HG03378 (cell line): ENCODE measurements at regions not wholly inside any gene's neighbourhood (a gene's known extent, or its start where the extent isn't known, plus 50 kb on each side); places are given as distances from the start of the nearest gene placed in this dataset.

Experiments
- ATAC-seq: cut with Tn5 transposase; IDR thresholded peaks from one replicate; pipeline ENCODE4 v1.9.1; 2021; ENCODE audit warnings: mild to moderate bottlenecking, moderate library complexity; ENCODE audit not compliant: unreplicated experiment

DNA sequence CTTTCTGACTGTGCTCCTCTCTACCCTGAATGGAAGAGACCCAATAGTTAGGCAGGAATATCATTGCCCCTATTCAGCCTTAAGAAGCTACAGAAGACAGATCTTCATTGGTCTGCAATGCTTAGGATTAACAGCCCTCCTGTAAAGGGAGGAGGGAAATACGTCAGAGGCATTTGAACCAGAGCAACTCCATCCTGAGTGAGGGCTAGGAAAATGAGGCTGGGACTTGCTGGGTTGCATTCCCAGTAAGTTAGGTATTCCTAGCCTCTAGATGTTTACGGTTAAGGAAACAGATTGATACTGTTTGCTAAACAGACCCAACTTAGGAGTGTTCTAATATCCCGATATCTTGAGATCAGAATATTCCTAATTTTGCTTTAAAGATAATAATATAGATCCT is 63.5 kb downstream of the PCDH18 start:
- ATAC-seq: no peak

- ATAC-seq: no peak
Observed at GRCh38 chr4:137467537-137467936, 64.8 kb downstream of the PCDH18 start.

DNA sequence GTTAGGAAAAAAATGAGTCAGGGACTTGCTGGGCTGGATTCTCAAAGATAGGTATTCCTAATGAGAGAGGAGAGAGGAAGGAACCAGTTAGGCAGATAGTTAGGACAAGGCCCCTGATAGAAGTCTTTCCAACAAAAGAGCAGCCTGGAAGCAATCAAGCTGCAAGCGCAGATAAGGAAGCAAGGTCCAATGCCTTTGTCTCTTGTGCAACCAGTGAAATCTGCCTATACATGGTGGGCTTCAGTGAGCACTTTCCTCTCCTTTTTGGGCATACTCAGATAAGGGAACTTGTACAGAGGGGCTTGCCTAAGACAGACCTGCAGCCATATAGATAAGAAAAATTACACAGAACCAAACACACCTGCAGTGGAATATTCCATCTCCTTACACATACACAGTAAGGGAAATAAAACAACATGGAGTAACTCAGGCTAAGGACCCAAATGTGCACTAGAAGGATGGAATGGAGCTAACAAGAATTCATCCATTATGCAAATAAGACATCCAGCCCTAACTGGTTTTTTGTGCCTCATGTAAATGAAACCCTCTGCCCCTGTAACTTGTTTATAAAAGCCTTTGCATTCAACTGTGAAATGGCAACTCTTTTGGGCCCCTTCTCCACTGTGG is 68.8 kb downstream of the PCDH18 start:
- no peak for ATAC-seq

DNA sequence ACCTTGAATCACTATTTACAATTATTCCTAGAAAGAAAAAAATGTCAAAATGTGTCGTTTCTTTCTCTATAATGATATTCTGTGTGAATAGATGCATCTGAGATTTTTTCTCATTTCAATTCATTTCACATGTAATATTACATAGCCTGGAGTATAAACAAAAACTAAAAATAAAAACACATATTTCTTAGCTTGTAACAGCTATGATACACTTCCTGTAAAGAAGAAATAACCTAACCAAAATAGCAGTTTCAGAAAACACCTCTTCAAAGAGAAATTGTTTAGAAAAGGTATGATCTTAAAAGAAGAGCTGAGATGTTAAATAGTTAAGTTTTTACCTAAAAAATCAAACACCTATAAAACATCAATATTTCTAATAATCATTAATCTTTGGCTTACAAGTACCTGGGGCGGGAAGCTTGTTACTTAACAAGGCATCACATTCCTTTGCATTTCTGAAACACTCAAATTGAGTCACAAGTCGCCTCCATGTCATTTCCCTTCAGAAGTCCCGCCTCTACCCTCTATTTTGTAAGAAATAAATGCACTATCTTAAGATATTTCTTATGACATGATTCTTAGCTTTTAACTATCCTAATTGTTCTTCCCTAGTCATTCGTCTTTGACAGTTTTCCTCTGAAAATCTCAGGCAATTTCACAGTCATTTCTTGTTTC is 76.5 kb downstream of the PCDH18 start:
- no peak for ATAC-seq

GRCh38 chr4:137454767-137455166 is 77.5 kb downstream of the PCDH18 start:
- ATAC-seq: no peak

- no peak for ATAC-seq
Observed at GRCh38 chr4:137452799-137453198, 79.5 kb downstream of the PCDH18 start.

GRCh38 chr4:137451172-137451825 is 81.0 kb downstream of the PCDH18 start:
- no peak for ATAC-seq

- no peak for ATAC-seq
Observed at GRCh38 chr4:137448402-137448801, 83.9 kb downstream of the PCDH18 start.

- ATAC-seq: no peak
Observed at GRCh38 chr4:137446071-137446470, 86.2 kb downstream of the PCDH18 start.

- ATAC-seq: no peak
Observed at GRCh38 chr4:137443031-137443800, 89.1 kb downstream of the PCDH18 start.

DNA sequence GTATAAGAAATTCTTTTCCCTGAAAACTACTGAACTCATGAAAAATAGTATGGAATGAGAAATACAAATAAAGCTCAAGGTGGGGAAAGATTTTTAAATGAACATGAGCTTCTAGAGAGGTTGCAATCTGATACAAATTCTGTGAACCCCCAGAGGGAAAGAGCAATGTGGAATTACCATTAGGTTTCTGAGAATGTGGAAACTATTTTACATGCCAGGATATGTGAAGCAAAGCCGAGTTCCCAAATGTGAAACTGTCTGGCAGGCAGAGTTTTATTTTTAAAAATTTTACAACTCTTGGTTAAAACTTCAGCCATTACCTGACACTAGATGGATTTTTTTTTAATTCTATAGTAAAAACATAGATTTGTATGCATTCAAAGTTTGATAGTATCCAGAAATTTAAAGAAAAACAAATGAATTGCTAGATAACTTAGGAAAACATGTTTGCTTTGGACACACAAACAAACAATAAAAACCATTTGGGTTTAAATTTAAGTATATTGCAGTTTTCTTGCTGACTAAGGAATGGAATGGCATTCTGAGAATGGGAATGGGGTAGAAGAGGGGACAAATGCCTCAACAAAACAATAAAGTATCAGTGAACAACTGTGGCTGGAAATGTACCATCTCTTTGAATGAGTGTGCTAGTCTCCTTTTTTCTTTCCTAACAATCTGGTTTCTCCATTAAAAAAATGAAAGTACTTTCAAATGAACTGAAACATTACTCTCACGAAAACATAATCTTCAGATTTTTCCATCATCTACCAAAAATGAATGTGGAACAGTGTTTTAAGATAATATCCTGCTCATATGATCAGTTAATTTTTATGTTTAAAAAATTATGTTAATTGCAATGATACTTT is 99.6 kb downstream of the PCDH18 start:
- no peak for ATAC-seq

DNA sequence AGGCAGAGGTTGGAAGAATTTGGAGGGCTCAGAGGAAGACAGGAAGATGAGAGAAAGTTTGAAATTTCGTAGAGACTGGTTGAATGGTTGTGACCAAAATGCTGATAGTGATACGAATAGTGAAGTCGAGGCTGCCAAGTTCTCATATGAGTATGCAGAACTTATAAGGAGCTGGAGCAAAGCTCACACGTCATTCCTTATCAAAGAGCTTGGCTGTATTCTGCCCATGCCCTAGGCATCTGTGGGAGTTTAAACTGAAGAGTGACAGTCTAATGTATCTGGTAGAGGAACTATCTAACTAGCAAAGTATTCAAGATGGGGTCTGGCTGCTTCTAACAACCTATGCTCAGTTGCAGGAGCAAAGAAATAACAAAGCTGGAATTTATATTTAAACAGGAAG is 102.1 kb downstream of the PCDH18 start:
- no peak for ATAC-seq

DNA sequence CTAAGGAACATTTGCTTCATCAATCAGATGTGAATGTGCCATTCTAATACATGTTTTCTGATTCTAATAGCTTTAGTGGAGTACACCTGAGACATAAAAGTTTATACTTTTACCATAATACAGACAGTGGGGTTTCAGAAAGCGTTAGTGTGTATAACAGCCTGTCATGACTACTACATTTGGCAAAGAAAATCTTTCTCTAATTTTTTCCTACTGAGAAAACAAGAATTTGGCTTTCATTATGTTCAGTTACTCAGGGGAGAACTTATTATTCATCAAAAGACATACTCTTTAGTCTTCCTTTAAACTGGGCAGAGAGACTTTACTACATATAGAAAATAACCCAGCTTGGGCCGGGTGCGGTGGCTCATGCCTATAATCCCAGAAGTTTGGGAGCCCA is 104.9 kb downstream of the PCDH18 start:
- no peak for ATAC-seq

GRCh38 chr4:137425281-137425680 is 107.0 kb downstream of the PCDH18 start:
- no peak for ATAC-seq

GRCh38 chr4:137422666-137423065 is 109.6 kb downstream of the PCDH18 start:
- no peak for ATAC-seq

GRCh38 chr4:137421796-137422195 is 110.5 kb downstream of the PCDH18 start:
- no peak for ATAC-seq

DNA sequence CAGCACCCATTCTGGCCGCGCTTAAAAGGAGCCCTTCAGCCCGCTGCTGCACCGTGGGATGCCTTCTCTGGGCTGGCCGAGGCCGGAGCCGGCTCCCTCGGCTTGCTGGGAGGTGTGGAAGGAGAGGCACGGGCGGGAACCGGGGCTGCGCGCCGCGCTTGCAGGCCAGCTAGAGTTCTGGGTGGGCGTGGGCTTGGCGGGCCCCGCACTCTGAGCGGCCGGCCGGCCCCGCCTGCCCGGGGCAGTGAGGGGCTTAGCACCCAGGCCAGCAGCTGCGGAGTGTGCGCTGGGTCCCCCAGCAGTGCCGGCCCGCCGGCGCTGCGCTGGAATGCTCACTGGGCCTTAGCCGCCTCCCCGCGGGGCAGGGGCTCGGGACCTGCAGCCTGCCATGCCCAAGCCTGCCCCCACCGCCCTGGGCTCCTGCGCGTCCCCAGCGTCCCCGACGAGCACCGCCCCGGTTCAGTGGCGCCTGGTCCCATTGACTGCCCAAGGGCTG is 111.3 kb downstream of the PCDH18 start:
- no peak for ATAC-seq

DNA sequence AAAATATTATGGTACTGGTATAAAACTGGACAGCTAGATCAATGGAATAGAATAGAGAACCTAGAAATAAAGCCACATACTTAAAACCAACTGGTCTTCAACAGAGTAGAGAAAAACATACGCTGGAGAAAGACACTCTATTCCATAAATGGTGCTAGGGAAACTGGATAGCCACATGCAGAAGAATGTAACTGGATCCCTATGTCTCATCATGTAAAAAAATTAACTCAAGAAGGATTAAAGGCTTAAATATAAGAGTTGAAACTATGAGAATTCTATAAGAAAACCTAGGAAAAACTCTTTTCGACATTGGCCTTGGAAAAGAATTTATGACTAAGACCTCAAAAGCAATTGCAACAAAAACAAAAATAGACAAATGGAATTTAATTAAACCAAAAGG is 114.6 kb downstream of the PCDH18 start:
- ATAC-seq: no peak

DNA sequence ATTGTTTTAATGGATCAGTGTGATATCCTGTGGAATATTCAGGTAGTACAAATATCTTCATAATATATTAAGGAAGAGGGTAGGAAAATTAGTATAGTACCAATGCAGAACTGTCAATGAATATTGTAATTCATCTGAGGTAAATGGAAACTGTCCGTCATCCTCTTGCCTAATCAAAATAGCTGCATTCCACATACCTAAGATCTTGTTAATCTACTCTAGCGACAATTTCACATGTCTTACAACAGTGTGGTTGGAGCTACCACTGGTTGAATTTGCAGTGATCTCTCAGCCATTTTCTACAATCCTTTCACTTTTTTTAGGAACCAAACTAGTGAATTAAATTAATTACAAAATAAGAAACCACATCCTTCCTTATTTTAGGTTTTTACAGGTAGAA is 117.5 kb downstream of the PCDH18 start:
- no peak for ATAC-seq

GRCh38 chr4:137408527-137409177 is 123.6 kb downstream of the PCDH18 start:
- ATAC-seq: no peak
